HG03103 (cell line): ENCODE measurements at regions not wholly inside any gene's neighbourhood (a gene's known extent, or its start where the extent isn't known, plus 50 kb on each side); places are given as distances from the start of the nearest gene placed in this dataset.
A peak's percentile ranks its signal among the peaks of the same experiment; 100 is the strongest.
"Not testable (repeated sequence)": the region's sequence is repeated elsewhere in the genome, so short reads cannot be mapped to it uniquely, and the experiment has no call there.

Source experiments
- ATAC-seq: cut with Tn5 transposase; IDR thresholded peaks from one replicate; pipeline ENCODE4 v1.9.1; 2021; ENCODE audit warnings: low read depth; ENCODE audit not compliant: unreplicated experiment

DNA sequence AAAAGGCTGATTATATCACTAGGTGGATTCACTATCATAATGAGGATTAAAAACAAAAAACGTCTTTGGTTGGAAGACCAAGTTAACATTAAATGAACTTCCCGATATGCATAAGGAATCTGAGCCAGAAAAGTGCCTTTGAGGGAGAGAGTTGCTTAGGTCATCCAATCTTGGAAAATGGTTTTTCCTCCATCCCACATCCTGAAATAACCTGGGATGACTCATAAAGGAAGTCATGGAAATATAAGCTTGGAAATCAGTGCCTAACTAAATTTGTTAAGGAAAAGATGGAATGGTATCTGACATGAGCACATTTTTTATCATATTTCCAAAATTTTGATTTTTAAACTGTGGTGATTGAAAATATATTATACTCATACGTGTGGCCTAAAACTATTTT is 66.0 kb downstream of the KBTBD8 start:
- ATAC-seq: no peak

- peak; percentile 74 for ATAC-seq
These were observed 69.1 kb downstream of the KBTBD8 start for GRCh38 chr3:67067251-67067650.

DNA sequence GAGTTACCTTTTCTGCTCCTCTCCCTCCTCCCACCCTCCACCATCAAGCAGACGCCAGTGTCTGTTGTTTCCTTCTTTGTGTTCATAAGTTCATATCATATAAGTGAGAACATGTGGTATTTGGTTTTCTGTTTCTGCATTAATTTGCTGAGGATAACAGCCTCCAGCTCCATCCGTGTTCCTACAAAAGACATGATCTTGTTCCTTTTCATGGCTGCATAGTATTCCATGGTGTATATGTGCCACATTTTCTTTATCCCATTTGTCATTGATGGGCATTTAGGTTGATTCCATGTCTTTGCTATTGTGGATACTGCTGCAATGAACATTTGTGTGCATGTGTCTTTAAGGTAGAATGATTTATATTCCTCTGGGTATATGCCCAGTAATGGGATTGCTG is 74.5 kb downstream of the KBTBD8 start:
- ATAC-seq: not testable (repeated sequence)

GRCh38 chr3:67073812-67074211 is 75.7 kb downstream of the KBTBD8 start:
- ATAC-seq: no peak

GRCh38 chr3:67075295-67075694 is 77.2 kb downstream of the KBTBD8 start:
- ATAC-seq: no peak

DNA sequence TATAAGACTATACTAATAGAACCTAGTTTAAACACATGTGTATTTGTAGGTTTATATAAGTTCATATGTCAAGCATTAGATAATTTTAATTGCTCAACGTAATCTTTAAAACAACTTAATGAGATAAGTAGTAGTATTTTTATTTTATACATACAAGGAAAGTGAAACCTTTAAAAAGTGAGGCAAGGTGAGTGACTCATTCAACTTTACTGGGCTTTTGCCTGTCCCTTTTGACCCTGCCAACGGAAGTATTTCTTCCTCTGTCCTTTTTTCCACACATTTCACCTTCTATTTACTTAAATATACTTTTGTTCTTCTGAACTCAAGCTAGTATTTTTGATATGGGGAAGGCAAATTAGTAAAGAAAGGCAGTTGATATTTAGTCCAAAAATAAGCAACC is 78.5 kb downstream of the KBTBD8 start:
- ATAC-seq: no peak

- no peak for ATAC-seq
These were observed 79.5 kb downstream of the KBTBD8 start for GRCh38 chr3:67077656-67078055.

DNA sequence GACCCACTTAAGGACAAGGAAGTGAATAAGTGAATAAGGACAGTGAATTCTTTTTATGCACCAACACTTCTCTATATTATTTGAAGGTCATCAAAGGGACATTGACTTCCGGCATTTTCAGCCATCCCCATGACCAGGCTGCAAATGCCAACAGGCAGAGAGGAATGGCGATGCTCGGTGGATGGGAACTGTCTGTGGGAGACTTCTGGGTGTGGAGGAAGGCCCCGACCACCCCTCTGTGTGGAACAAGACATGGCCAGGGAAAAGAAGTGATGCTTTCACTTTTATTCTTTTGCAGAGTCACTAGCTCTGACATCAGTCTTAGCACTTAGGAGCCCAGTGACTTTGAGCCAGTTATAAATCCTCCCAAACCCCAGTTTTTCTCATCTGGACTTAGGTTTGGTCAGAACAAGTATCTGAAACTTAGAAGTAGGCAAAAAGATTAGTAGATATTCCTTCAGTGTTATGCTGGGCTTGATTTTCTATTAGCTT is 84.5 kb downstream of the KBTBD8 start:
- no peak for ATAC-seq

GRCh38 chr3:67083277-67083676 is 85.2 kb downstream of the KBTBD8 start:
- peak; percentile 81 for ATAC-seq

DNA sequence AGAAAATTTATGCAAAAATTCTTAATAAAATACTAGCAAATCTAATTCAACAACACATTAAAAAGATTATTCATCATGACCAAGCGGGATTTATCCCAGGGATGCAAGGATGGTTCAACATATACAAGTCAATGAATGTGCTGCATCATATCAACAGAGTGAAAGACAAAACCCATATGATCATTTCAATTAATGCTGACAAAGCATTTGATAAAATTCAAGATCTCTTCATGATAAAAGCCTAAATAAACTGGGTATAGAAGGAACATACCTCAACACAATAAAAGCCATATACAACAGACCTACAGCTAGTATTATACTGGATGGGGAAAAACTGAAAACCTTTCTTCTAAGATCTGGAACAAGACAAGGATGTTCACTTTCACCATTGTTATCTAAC is 89.7 kb downstream of the KBTBD8 start:
- no peak for ATAC-seq

DNA sequence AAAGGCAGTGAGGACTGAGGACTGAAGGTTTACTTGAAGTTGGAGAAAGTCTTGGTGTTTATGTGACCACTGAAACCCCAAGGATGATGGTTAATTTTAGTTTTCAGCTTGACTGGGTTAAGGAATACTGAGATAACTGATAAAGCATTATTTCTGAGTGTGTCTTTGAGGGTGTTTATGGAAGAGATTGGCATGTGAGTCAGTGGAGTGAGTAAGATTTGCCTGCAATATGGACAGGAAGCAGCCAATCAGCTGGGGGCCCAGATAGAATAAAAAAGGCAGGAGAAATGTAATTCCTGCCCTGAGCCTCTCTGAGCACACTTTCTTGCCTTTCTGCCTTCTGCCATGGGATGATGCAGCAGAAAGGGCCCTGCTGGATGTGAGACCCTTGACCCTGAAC is 92.4 kb downstream of the KBTBD8 start:
- ATAC-seq: no peak

DNA sequence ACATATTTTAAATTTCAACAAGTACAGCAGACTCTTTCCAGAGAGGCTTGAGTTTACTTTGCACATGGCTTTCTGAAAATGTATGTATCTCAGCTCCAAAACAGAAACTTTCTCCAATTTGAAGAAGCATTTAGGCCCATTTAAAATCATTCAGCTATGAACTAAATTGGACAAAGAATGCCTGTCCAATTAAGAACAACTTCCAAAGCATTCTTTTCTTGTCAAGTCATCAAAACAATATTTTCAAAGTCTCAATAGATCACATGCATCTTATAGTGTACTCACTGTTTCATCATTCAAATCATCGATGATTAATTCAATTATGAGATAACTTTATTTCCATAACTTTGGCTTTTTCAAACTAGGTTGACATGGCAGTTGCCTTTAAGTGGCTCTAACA is 95.2 kb downstream of the KBTBD8 start:
- ATAC-seq: no peak

DNA sequence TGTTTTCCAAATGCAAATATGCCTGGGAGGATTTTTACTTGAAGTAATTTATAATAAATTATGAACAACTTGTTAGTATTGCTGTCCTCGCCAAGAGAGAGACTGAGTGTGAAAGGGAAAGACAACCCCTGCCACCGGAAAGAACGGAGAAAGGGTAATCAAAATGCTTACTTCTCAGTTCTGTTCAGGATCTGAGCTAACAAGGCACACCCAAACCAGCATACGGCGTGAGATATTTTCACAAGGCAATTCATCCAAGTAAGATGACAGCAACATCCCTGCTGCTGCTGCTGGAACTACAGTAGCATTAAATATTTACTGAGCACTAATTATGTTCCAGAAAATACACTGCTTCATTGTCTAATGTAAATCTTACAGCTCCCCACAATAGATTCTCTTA is 96.1 kb downstream of the KBTBD8 start:
- ATAC-seq: no peak

DNA sequence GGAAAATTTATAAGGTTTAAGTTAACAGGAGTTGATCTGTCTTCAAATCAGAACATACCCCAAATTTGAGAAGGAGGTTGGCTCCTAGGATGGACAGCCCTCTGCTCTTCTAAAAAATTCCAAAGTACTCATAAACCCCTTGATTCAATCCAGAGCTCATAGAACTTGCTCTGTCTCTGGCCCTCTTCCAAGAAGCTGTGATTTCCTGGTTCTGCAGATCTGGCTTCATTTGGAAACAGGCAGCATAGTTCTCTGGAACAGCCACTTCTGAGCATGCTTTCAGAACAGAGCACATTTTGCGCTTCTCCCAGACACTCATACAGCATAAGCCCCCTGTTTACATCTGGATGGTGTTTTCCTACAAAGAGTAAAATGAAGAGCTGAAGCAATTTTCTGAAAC is 96.7 kb downstream of the KBTBD8 start:
- no peak for ATAC-seq

DNA sequence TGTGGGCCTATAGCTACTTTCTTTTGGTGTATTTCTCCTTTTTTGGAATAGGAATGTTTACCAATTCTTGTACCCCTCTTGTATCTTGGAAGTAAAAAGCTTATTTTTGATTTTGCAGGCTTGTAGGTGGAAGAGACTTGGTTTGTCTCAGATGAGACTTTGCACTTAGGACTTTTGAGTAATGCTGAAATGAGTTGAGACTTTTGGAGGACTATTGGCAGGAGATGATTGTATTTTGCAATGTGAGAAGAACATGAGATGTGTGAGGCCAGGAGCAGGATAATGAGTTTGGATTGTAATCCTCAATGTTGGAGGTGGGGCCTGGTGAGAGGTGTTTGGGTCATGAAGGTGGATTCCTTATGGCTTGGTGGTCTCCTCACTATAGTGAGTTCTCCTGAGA is 106.3 kb downstream of the KBTBD8 start:
- no peak for ATAC-seq

DNA sequence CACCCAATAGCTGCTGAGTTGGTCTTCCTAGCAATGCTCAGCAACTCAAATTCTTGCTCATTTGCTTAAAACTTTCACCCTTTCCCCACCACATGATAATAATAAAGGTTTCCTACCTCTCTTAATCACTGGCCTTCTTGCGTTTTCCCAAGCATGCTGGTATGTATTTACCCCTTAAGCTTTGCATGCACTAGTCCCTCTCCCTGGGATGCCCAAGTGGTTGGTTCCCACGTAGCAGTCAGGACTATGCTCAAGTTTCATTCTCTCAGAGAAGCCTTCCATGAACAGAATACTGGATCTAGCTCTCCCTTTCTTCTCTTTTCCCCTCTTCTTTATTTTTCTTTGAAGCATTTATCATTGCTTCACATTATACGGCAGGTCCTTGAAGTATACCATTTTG is 108.8 kb downstream of the KBTBD8 start:
- no peak for ATAC-seq

- no peak for ATAC-seq
These were observed 111.6 kb downstream of the KBTBD8 start for GRCh38 chr3:67109651-67110204.

DNA sequence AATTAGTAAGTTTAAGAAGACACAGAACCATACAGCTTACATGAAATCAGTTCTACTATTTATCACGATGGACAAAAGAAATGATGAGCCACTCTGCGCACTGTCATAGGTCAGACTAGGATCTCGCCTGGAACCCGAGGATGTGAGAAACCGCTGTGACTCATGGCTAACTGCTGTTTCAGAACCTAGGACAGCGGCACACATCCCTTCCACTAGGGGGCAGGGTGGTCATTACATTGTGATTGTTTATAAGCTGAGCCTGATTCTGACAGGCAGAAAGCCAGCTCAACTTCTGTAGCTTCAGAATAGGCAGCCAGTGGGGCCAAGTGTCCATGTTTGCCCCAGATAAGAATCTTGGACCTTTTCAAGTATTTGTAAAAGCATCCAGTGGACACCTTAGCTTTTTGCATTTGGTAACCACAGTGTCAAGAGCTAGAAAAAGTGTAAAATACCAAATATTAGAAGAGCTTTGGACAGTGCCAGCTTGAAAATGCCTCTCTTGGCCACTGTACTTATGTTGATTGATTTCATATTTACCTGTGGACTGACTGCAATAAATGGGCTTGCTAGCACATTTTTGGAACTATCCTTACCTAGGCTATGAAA is 115.8 kb downstream of the KBTBD8 start:
- ATAC-seq: peak; percentile 96

GRCh38 chr3:67118122-67118521 is 120.0 kb downstream of the KBTBD8 start:
- no peak for ATAC-seq

GRCh38 chr3:67118635-67119034 is 120.5 kb downstream of the KBTBD8 start:
- ATAC-seq: no peak

GRCh38 chr3:67123914-67124313 is 125.8 kb downstream of the KBTBD8 start:
- ATAC-seq: no peak

GRCh38 chr3:67127254-67127653 is 129.1 kb downstream of the KBTBD8 start:
- no peak for ATAC-seq

- no peak for ATAC-seq
These were observed 144.3 kb downstream of the KBTBD8 start for GRCh38 chr3:67142432-67142831.
